K562 (cell line): ENCODE measurements at regions not wholly inside any gene's neighbourhood (a gene's known extent, or its start where the extent isn't known, plus 50 kb on each side); places are given as distances from the start of the nearest gene placed in this dataset.

Experiments used
- CREB5 ChIP-seq: fragments of 250-450 bp; sonication (Bioruptor Pico); IDR thresholded peaks from 2 replicates; pipeline ENCODE4 v1.5.0; 2020; ENCODE audit warnings: mild to moderate bottlenecking
- CUX1 ChIP-seq: fragments of 200-800 bp; sonication (Bioruptor generic); IDR thresholded peaks from 2 replicates; pipeline ENCODE4 v1.6.1; 2016; ENCODE audit warnings: missing genetic modification characterization, missing compliant biosample characterization
- DEAF1 ChIP-seq: fragments of 450-650 bp; formaldehyde crosslinking; IDR thresholded peaks from 2 replicates; pipeline ENCODE4 v1.4.0; 2020; ENCODE audit warnings: mild to moderate bottlenecking, moderate library complexity
- FOXA1 ChIP-seq: fragments of 450-650 bp; IDR thresholded peaks from 2 replicates; pipeline ENCODE4 v1.6.1; 2016; ENCODE audit warnings: mild to moderate bottlenecking, borderline replicate concordance
- IRF9 ChIP-seq: fragments of 450-650 bp; IDR thresholded peaks from 2 replicates; pipeline ENCODE4 v1.6.1; 2016; ENCODE audit warnings: missing biosample characterization, missing genetic modification characterization
- MGA ChIP-seq: fragments of 450-650 bp; IDR thresholded peaks from 2 replicates; pipeline ENCODE4 v1.6.1; 2016; ENCODE audit warnings: mild to moderate bottlenecking, moderate library complexity
- ZNF316 ChIP-seq: fragments of 450-650 bp; IDR thresholded peaks from 2 replicates; pipeline ENCODE4 v1.6.1; 2016

- no peak for TF ChIP-seq MGA
- TF ChIP-seq DEAF1: no peak
- no peak for TF ChIP-seq FOXA1
- TF ChIP-seq ZNF316: no peak
- no peak for TF ChIP-seq CUX1
- TF ChIP-seq IRF9 (tag): no peak
- no peak for TF ChIP-seq CREB5 (CRISPR knock-in tag)
Observed at GRCh38 chr2:17388798-17389197, 129.4 kb downstream of the RAD51AP2 start (continued).
